GM12892 (cell line): ENCODE measurements at regions not wholly inside any gene's neighbourhood (a gene's known extent, or its start where the extent isn't known, plus 50 kb on each side); places are given as distances from the start of the nearest gene placed in this dataset.
"Not testable (repeated sequence)": the region's sequence is repeated elsewhere in the genome, so short reads cannot be mapped to it uniquely, and the experiment has no call there.

Source experiments
- DNase-seq: peaks from one replicate; pipeline ENCODE4 v3.0.0; 2011; ENCODE audit not compliant: insufficient read length
- FAIRE-seq: peaks from 2 replicates; lab custom pipeline; 2011; peaks lifted over from hg19 to GRCh38; lab: Jason Lieb, UNC
- POLR2A ChIP-seq: IDR thresholded peaks from 2 replicates; pipeline ENCODE4 v1.6.1; 2011; ENCODE audit warnings: low read depth, low read length, control low read depth
- POLR2AphosphoS5 ChIP-seq: IDR thresholded peaks from 2 replicates; pipeline ENCODE4 v1.6.1; 2011; ENCODE audit warnings: low read depth, low read length, control low read depth
- TAF1 ChIP-seq: IDR thresholded peaks from 2 replicates; pipeline ENCODE4 v1.6.1; 2011; ENCODE audit warnings: low read depth, mild to moderate bottlenecking, control low read depth, low read length, borderline replicate concordance

GRCh38 chr18:4543711-4544110 lies 88.6 kb upstream of the DLGAP1 start:
- no peak for DNase-seq
- FAIRE-seq, result no peak

GRCh38 chr18:4541588-4541987 lies 86.5 kb upstream of the DLGAP1 start:
- FAIRE-seq (no peak), DNase-seq (no peak)
- TF ChIP-seq TAF1 (no peak), POLR2A (no peak), POLR2AphosphoS5 (no peak)

More at GRCh38 chr18:4543711-4544110, 88.6 kb upstream of the DLGAP1 start:
- no peak for TF ChIP-seq TAF1
- no peak for TF ChIP-seq POLR2AphosphoS5
- TF ChIP-seq POLR2A, result no peak

- TF ChIP-seq POLR2AphosphoS5, result no peak
- TF ChIP-seq POLR2A, result no peak
- TF ChIP-seq TAF1, result no peak
These were observed 81.3 kb upstream of the DLGAP1 start for GRCh38 chr18:4536447-4536846.

GRCh38 chr18:4528405-4528804 lies 73.3 kb upstream of the DLGAP1 start:
- TF ChIP-seq POLR2A (no peak), TAF1 (no peak), POLR2AphosphoS5 (no peak)
- FAIRE-seq (no peak), DNase-seq (no peak)

More at GRCh38 chr18:4536447-4536846, 81.3 kb upstream of the DLGAP1 start:
- no peak for DNase-seq
- FAIRE-seq, result no peak

- not testable (repeated sequence) for DNase-seq, FAIRE-seq
These were observed 72.7 kb upstream of the DLGAP1 start for GRCh38 chr18:4527826-4528225.

GRCh38 chr18:4524096-4524495 lies 69.0 kb upstream of the DLGAP1 start:
- FAIRE-seq (no peak), DNase-seq (no peak)
- TF ChIP-seq POLR2A, result no peak
- no peak for TF ChIP-seq TAF1
- TF ChIP-seq POLR2AphosphoS5, result no peak

GRCh38 chr18:4511166-4511565 lies 56.1 kb upstream of the DLGAP1 start:
- FAIRE-seq, result no peak
- no peak for DNase-seq
- TF ChIP-seq TAF1 (no peak), POLR2A (no peak), POLR2AphosphoS5 (no peak)

GRCh38 chr18:4510711-4511110 lies 55.6 kb upstream of the DLGAP1 start:
- TF ChIP-seq POLR2AphosphoS5, result no peak
- no peak for TF ChIP-seq TAF1
- TF ChIP-seq POLR2A, result no peak
- FAIRE-seq (peak; percentile 97), DNase-seq (no peak)

GRCh38 chr18:4510160-4510559 lies 55.1 kb upstream of the DLGAP1 start:
- TF ChIP-seq POLR2AphosphoS5 (no peak), TAF1 (no peak), POLR2A (no peak)
- FAIRE-seq, result no peak
- no peak for DNase-seq
